Brain microvascular endothelial cell (primary cell): ENCODE measurements at regions not wholly inside any gene's neighbourhood (a gene's known extent, or its start where the extent isn't known, plus 50 kb on each side); places are given as distances from the start of the nearest gene placed in this dataset.

Experiments used
- DNase-seq: peaks from one replicate; pipeline ENCODE4 v3.0.0-alpha.2; 2020
- H3K27ac ChIP-seq: fragments of 250-450 bp; sonication (Bioruptor Pico); 2 replicates; pipeline ENCODE4 v1.5.1; 2020; ENCODE audit warnings: mild to moderate bottlenecking, moderate library complexity
- H3K27me3 ChIP-seq: fragments of 250-450 bp; sonication (Bioruptor Pico); replicated peaks from 2 replicates; pipeline ENCODE4 v1.5.1; 2020; ENCODE audit warnings: mild to moderate bottlenecking
- H3K36me3 ChIP-seq: fragments of 250-450 bp; sonication (Bioruptor Pico); replicated peaks from 2 replicates; pipeline ENCODE4 v1.5.1; 2020; ENCODE audit warnings: mild to moderate bottlenecking
- H3K4me3 ChIP-seq: 2 replicates; pipeline ENCODE4 v1.5.1; 2011; ENCODE audit warnings: low read depth, mild to moderate bottlenecking, control low read depth, low read length, moderate library complexity
- CTCF ChIP-seq: IDR thresholded peaks from 2 replicates; pipeline ENCODE4 v1.5.1; 2011; ENCODE audit warnings: low read depth, mild to moderate bottlenecking, moderate library complexity, low read length, control low read depth, inconsistent platforms; ENCODE audit errors: missing control alignments
- in situ Hi-C: cut with HindIII; loops from 2 replicates; pipeline ENCODE4 v1.10.0; 2017; ENCODE audit warnings: low sequenced_read_pairs, low pct_ligation_motif_present

- DNase-seq: no peak
- TF ChIP-seq CTCF: no peak
- Histone ChIP-seq H3K27me3 (no peaks in the 10 kb centered on the region), H3K27ac (peak overlapping the region; percentile 77), H3K4me3 (no peak overlapping the region), H3K36me3 (no peaks in the 10 kb centered on the region)
- in situ Hi-C loops: no loop called here
These were observed 790.5 kb upstream of the LRRC4C start for GRCh38 chr11:42249956-42250355.

GRCh38 chr11:42251984-42252383 lies 792.5 kb upstream of the LRRC4C start:
- peak; percentile 47 for DNase-seq
- Histone ChIP-seq H3K4me3 (no peak overlapping the region), H3K27ac (peak overlapping the region; percentile 35), H3K27me3 (no peaks in the 10 kb centered on the region), H3K36me3 (no peaks in the 10 kb centered on the region)
- TF ChIP-seq CTCF: no peak
- in situ Hi-C loops: no loop called here

GRCh38 chr11:42253156-42253555 lies 793.7 kb upstream of the LRRC4C start:
- H3K4me3 ChIP-seq: no peak overlapping the region
- no peak overlapping the region for H3K27ac ChIP-seq
- no peaks in the 10 kb centered on the region for H3K27me3 ChIP-seq
- DNase-seq: no peak
- H3K36me3 ChIP-seq: no peaks in the 10 kb centered on the region
- in situ Hi-C loops: no loop called here
- no peak for TF ChIP-seq CTCF

GRCh38 chr11:42255906-42256305 lies 796.5 kb upstream of the LRRC4C start:
- Histone ChIP-seq H3K36me3 (no peaks in the 10 kb centered on the region), H3K27ac (no peak overlapping the region), H3K27me3 (no peaks in the 10 kb centered on the region), H3K4me3 (no peak overlapping the region)
- in situ Hi-C loops: no loop called here
- no peak for TF ChIP-seq CTCF
- DNase-seq: no peak

GRCh38 chr11:42257534-42257933 lies 798.1 kb upstream of the LRRC4C start:
- no peak overlapping the region for H3K4me3 ChIP-seq
- H3K27me3 ChIP-seq: no peaks in the 10 kb centered on the region
- no peak for DNase-seq
- in situ Hi-C loops: no loop called here
- H3K36me3 ChIP-seq: no peaks in the 10 kb centered on the region
- TF ChIP-seq CTCF: no peak
- H3K27ac ChIP-seq: no peak overlapping the region

- no peak overlapping the region for H3K4me3 ChIP-seq
- TF ChIP-seq CTCF: no peak
- no peaks in the 10 kb centered on the region for H3K36me3 ChIP-seq
- H3K27ac ChIP-seq: no peak overlapping the region
- in situ Hi-C loops: no loop called here
- H3K27me3 ChIP-seq: no peaks in the 10 kb centered on the region
- no peak for DNase-seq
These were observed 805.6 kb upstream of the LRRC4C start for GRCh38 chr11:42265072-42265471.
